ENCODE measurements at regions not wholly inside any gene's neighbourhood (a gene's known extent, or its start where the extent isn't known, plus 50 kb on each side); places are given as distances from the start of the nearest gene placed in this dataset.

DNA sequence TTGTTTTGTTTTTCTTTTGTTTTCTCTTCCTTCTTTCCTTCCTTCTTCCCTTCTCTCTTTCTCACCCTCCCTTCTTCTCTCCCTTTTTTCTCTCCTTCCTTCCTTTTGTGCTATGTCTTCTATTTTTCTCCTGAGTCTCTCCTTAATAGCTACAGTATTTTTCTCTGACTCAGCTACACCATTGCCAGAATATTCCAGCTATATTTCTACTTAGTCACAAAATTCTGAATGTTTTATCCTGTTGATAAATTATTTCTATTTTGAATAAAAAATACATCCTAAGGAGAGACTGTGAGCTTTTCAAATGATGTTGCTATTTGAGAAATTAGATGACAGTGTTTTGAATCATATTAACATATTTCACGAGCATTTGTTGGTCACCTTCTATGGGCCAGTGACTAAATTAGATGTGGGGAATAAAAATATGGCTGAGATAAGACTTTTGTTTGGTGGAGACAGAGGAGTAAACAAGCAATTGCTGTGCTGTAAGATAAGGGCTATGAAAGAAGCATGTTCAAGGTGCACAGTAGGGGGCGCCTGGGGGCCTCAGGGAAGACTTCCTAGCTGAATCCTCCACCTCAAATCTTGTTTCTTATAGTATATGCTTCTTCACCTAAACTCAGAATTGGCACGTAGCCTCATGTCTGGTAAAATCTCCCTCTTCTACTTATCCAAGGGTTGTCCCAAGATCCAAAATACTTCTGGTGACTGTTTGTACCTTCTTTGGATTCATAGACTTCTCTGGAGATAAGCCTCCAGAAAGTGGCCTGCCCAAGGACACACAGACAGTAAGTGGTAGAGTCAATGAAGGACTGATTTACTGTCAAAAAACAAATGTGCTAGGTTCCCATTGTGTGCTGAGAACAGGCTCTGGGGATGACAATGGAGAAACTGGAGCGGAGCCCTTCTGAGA, 115.5 kb upstream of the CREB5 start:
- peak; percentile 33 for DNase-seq

GRCh38 chr7:28297801-28298459, 114.4 kb upstream of the CREB5 start:
- DNase-seq, result no peak

DNA sequence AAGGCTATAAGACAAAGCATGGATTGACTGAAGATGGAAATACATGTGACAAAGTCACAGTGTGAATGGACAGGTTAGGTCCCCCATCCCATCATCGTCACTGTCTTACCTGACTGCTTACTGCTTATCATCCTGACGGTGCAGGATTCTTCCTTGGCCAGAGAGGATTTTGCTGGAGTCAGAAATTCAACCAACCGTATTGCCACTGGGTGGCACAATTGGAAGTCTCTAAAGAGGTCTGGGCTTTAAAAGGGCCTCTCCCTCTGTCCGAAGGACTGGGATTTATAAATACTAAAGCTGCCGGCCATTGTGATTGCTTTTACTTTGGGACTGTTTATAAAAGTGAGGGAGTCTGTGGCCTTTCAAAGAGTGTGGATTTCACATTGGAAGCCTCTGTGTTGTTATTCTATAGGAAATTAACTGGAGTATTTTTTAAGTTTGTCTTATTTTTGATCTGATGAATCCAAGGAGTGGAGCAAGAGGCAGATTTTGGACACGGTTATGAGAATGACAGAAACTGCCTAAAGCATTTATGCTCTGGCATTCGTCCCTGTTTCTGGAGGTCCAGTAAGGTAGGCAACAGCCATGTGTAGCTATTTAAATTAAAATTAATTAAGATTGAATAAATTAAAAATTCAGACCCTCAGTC, 113.3 kb upstream of the CREB5 start:
- peak; percentile 65 for DNase-seq

DNA sequence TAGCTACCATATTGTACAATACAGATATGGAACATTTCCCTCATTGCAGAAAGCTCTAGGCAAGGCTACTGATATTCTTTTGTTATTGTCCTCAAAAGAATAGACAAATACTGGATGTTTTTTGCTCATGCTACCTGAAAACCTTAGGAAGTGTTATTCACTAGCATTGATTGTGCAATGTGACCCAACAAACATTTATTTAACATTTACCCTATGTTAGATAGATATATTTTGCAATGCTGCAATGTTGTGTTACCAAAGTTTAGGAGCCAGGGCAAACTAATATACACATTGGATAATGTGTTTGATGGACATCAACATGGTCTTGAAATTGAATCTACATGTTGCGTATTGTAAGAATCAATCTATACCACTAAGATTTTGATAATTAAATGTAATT, 112.8 kb upstream of the CREB5 start:
- DNase-seq, result no peak

DNA sequence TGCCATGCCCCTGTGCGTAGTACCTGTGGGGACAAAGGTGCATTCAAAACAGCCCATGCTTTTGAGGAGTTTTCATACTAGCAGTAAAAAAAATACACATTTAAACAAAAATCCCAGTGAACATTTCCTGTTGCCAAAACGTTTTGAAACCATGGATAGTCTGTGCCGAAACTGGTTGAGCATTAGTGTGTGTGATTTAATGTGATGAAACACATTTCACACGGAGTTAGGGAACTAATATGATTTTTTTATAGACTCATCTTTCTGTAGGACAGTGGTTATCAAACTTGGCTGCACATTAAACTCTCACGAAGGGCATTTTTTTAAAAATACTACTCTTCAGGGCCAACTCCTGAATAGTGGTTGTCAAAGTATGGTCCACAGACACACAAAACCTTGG, 111.8 kb upstream of the CREB5 start:
- no peak for DNase-seq

GRCh38 chr7:28301148-28301641, 111.1 kb upstream of the CREB5 start:
- no peak for DNase-seq

GRCh38 chr7:28304290-28304689, 108.0 kb upstream of the CREB5 start:
- DNase-seq, result no peak

GRCh38 chr7:28309704-28310459, 102.4 kb upstream of the CREB5 start:
- DNase-seq, result no peak

GRCh38 chr7:28310460-28310848, 101.9 kb upstream of the CREB5 start:
- DNase-seq, result no peak

DNA sequence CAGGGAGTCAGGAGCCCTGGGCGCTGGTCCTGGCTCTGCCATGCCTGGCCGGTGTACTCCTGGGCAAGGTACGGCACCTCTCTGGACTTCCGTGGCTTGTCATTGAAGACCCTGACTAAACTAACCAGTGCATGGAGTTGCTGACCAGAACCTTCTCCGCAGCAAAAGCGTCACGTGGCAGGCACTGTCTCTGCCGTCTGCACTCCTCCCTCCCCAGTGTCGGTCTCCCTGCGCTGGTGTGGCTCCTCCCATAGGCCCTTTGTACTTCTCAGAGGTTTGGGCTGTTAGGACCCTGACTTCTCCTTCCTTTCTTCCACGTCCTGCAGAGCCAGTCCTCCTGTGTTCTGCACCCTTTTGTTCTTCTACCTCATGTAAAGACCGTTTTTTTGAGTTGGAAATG, 100.6 kb upstream of the CREB5 start:
- DNase-seq, result no peak

- no peak for DNase-seq
Observed at GRCh38 chr7:28312948-28313347, 99.4 kb upstream of the CREB5 start.

DNA sequence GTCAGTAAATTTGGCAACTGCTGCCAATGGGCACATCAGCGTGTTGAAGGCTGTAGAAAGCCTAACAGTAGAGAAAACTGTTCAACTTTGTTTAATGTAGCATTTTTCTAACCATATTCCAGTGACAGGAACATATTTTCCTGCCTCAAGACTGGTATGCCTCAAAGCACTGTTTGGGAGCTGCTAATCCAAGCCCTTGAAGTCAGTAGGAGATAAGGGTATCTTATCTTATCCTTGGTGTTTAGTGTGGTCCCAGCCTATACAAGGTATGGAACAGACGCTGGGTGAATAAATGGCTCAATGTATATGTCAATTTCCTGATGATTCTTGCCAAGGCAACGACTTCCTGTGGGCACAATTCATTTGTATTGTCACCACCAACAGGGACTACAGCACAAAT, 97.5 kb upstream of the CREB5 start:
- no peak for DNase-seq

DNA sequence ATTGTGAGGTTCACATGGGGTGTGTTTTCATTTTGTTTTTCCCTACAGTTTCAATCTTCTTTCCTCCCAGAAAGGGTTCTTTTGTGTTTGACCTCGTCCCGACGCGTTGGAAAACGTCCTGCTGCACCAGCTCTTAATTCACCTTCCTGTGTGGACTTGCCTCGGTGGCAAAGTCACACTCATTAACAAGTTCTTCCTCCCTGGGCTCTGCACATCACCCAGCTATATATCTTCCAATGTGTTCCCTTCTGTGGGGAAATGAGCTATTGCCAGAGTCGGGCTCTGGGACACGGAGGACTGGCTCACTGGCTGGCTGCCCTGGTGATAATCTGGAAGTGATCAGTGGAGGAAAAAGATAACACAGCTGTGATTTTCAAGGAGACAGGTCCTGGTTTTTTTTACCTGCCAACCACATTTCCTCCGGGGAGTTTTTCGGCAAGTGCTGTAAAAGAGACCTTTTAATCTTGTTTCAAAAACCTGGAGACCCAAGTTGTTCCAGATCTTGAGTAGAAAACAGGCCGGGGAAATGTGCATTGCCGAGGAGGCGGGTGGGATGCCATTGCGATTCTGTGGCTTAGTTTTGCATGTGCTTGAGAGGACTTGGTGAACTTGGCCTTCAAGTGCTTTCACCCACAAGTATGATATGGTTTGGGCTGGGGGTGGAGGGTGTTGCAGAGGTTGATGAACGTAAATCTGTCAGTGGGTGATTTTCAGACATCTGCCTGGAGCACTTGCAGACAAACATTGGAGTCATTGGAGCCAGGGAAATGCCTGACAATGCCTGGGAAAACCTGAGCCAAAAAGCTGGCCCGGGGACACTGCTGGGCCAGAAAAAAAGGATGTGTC, 96.5 kb upstream of the CREB5 start:
- no peak for DNase-seq

DNA sequence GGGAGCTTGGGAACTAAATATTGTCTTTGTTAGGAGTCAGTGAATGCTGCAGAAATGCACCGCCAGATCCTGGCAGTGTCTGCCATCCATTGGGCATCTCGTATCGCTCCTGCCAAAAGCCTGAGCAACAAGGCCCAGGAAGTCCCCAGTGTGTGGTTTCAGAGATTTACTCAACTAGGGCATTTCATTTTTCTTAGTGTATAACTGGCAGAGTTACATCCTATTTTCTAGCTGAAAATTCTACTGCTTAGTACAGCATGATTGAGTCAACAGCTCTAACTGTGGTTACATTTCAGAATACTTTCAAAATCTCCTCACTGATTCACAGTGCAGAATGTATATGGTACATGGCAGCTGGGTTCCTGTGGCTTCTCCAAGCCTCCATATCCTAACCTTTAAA, 95.8 kb upstream of the CREB5 start:
- no peak for DNase-seq

GRCh38 chr7:28318101-28318762, 94.1 kb upstream of the CREB5 start:
- DNase-seq, result no peak

- no peak for DNase-seq
Observed at GRCh38 chr7:28323833-28324232, 88.5 kb upstream of the CREB5 start.

DNA sequence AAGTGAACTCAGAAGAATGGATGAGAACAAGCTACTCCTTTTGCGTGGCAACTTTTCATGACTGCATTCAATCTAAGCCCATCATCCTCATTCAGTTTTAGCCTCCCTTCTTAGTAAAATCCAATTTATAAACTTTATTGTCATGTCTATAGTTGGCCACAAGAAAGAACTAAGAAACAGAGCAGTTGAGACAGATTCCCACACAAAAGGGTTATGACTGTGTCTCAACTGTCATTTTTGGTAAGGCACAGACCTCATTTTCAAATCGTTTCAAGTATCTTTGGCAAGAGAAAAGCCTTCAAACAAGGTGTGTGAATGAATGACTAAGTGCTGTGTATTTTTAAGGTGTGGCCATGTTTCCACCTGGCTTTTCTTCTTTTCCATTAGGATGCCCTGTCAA, 84.2 kb upstream of the CREB5 start:
- no peak for DNase-seq

- DNase-seq, result no peak
Observed at GRCh38 chr7:28328822-28329660, 83.3 kb upstream of the CREB5 start.

DNA sequence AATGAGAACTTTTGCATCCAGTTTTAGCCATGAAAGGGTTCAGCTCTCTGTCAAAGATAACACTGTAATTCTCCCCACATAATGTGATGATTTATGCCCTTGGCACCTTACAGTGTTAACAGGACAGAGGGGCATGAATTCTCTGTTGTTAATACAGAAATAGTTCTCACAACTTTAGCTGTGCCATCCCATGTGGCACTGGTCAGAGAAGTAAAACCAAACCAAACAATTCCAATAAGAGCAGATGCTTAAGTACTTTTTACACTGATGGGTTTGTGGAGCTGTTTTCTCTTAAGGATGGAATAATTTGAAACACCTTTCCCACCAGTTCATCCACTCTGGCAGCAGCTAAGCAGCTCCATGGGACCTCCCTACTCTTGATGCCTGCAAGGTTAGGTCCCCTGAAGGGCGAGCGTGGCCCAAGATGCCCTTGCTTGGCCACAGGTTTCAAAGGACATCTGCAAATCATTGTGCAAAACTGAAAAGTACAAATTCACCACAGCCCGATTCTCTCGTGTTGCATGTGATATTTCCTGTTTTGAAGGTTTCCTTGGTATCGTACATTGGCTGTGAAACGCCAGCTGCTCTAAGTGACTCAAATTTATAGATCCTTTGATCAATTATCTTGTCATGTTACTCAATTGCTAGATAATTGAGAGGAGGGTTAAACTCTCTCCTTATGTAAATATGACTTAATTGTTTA, 82.5 kb upstream of the CREB5 start:
- no peak for DNase-seq
